Keratinocyte (primary cell): ENCODE measurements at regions not wholly inside any gene's neighbourhood (a gene's known extent, or its start where the extent isn't known, plus 50 kb on each side); places are given as distances from the start of the nearest gene placed in this dataset.
A peak's percentile ranks its signal among the peaks of the same experiment; 100 is the strongest.

Experiments used
- DNase-seq: peaks from one replicate; pipeline ENCODE4 v3.0.0-alpha.2; 2011; ENCODE audit warnings: low read depth, missing footprints, low spot score
- FAIRE-seq: peaks from 2 replicates; lab custom pipeline; 2011; peaks lifted over from hg19 to GRCh38; lab: Jason Lieb, UNC
- H2AFZ ChIP-seq: 2 replicates; pipeline ENCODE4 v1.6.0; 2012; ENCODE audit warnings: low read length, control low read depth, inconsistent platforms; ENCODE audit not compliant: control insufficient read depth
- H3K27ac ChIP-seq: 2 replicates; pipeline ENCODE4 v1.5.1; 2011; ENCODE audit warnings: low read length; ENCODE audit not compliant: control insufficient read depth, insufficient read depth
- H3K27me3 ChIP-seq: 3 replicates; pipeline ENCODE4 v1.6.0; 2011; ENCODE audit warnings: low read length; ENCODE audit not compliant: control insufficient read depth, insufficient read depth; ENCODE audit errors: extremely low read depth
- H3K36me3 ChIP-seq, 2 experiments: 2 replicates in 1 of 2; 3 replicates in 1 of 2; pipeline ENCODE4 v1.5.1; 2011; ENCODE audit warnings: low read length in 2 of 2, mild to moderate bottlenecking in 1 of 2; ENCODE audit not compliant: control insufficient read depth in 2 of 2, insufficient read depth in 2 of 2; ENCODE audit errors: extremely low read depth in 1 of 2
- H3K4me1 ChIP-seq: 3 replicates; pipeline ENCODE4 v1.5.1; 2011; ENCODE audit warnings: low read length; ENCODE audit not compliant: control insufficient read depth, insufficient read depth; ENCODE audit errors: extremely low read depth
- H3K4me2 ChIP-seq: 3 replicates; pipeline ENCODE4 v1.6.0; 2011; ENCODE audit warnings: low read depth, low read length; ENCODE audit not compliant: control insufficient read depth, insufficient read depth; ENCODE audit errors: extremely low read depth
- H3K4me3 ChIP-seq, 3 experiments: fragments of 200-600 bp in 1 of 3; sonication (generic) in 1 of 3; 2 replicates in 2 of 3; 3 replicates in 1 of 3; pipeline ENCODE4 v1.5.1; 2011 to 2016; ENCODE audit warnings: low read length in 3 of 3, mild to moderate bottlenecking in 3 of 3, control low read depth in 2 of 3, inconsistent platforms in 1 of 3, low read depth in 1 of 3, mixed read lengths in 1 of 3, mixed run types in 1 of 3, moderate library complexity in 1 of 3; ENCODE audit not compliant: control insufficient read depth in 2 of 3, insufficient read depth in 2 of 3; ENCODE audit errors: extremely low read depth in 1 of 3
- H3K79me2 ChIP-seq: 2 replicates; pipeline ENCODE4 v1.6.0; 2012; ENCODE audit warnings: low read length; ENCODE audit not compliant: control insufficient read depth, insufficient read depth
- H3K9ac ChIP-seq: 3 replicates; pipeline ENCODE4 v1.6.0; 2011; ENCODE audit warnings: low read length; ENCODE audit not compliant: control insufficient read depth, insufficient read depth; ENCODE audit errors: extremely low read depth
- H3K9me1 ChIP-seq: 3 replicates; pipeline ENCODE4 v1.6.0; 2011; ENCODE audit warnings: low read length; ENCODE audit not compliant: control insufficient read depth, insufficient read depth; ENCODE audit errors: extremely low read depth
- H3K9me3 ChIP-seq: 2 replicates; pipeline ENCODE4 v1.5.1; 2012; ENCODE audit warnings: low read depth, low read length; ENCODE audit not compliant: control insufficient read depth
- H4K20me1 ChIP-seq: 3 replicates; pipeline ENCODE4 v1.6.0; 2011; ENCODE audit warnings: low read length; ENCODE audit not compliant: control insufficient read depth, insufficient read depth; ENCODE audit errors: extremely low read depth
- CTCF ChIP-seq, 3 experiments: IDR thresholded peaks in 1 of 3; conservative IDR thresholded peaks in 1 of 3; optimal IDR thresholded peaks in 1 of 3; 2 replicates in 2 of 3; 3 replicates in 1 of 3; pipeline versions ENCODE3 to v1.5.1; 2011; ENCODE audit warnings: low read length in 3 of 3, mild to moderate bottlenecking in 3 of 3, moderate library complexity in 2 of 3, control low read depth in 1 of 3, inconsistent platforms in 1 of 3; ENCODE audit not compliant: insufficient read depth in 2 of 3; ENCODE audit errors: extremely low read depth in 1 of 3
- EZH2 ChIP-seq: IDR thresholded peaks from one replicate; pipeline ENCODE4 v1.6.1; 2012; ENCODE audit warnings: inconsistent platforms, mild to moderate bottlenecking, low read length, moderate library complexity
- dilution Hi-C: fragments of 300-500 bp; cut with MboI; formaldehyde crosslinking; loops from one replicate; pipeline ENCODE4 v1.7.0; 2020; ENCODE audit warnings: low sequenced_read_pairs; ENCODE audit not compliant: extremely low pct_ligation_motif_present

DNA sequence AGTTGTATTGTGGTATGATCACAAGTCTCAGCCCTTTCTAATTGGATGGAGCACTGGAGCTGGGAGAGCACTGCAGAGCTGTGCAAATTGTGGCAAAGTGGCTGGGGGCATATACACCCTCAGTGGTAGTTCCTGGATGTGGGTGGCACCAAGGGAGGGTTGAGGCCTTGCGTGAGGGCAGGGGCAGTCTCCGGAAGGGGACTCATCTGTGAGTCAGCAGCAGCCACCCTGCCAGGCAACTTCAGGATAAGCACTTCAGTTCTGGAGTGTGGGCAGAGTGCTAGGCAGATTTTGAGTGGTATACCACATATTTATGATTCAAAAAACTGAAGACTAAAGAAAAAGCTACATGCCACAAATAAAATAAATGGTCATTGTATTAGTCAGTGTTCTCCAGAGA is 210.5 kb downstream of the ETV1 start:
- FAIRE-seq (peak; percentile 60), DNase-seq (peak; percentile 17)
- Histone ChIP-seq H2AFZ (no peak overlapping the region), H3K36me3 (no peaks in the 10 kb centered on the region), H3K9me3 (no peaks in the 10 kb centered on the region), H3K79me2 (no peaks in the 10 kb centered on the region), H3K4me3 (no peak overlapping the region), H3K4me1 (peaks cover 12% of the 10 kb centered on the region), H3K4me2 (peak overlapping the region; percentile 40), H3K27me3 (no peaks in the 10 kb centered on the region), H3K9ac (no peak overlapping the region), H4K20me1 (no peaks in the 10 kb centered on the region), H3K27ac (no peak overlapping the region), H3K9me1 (no peaks in the 10 kb centered on the region)
- TF ChIP-seq CTCF (optimal IDR thresholded peaks at IDR 0.05 in 1 of 3, IDR thresholded peaks at IDR 0.05 in 1 of 3, conservative IDR thresholded peaks at IDR 0.05 in 1 of 3; ENCODE audit: extremely low read depth in 1 of 3, insufficient read depth in 2 of 3, low read length in 3 of 3) (no peak), EZH2 (no peak)
- dilution Hi-C loops: no loop called here

DNA sequence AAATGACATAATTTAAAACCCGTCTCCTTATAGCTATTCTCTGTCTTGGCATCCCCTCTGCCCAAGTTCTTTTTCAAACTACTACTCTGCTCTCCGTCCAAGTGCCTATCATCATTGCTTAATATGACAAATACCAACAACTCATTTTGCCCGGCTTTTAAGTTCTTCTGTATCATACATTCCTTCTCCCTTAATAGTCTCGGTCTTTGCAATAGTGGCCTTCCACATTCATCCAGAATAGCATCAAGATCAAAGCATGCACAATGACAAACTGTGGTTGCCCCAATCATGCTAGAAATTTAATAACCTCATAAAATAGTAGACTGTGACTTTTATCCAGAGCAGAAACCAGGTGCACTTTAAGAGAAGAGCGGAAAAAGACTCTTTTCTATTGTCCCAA is 198.9 kb downstream of the ETV1 start:
- Histone ChIP-seq H3K27ac (no peak overlapping the region), H3K9ac (no peak overlapping the region), H3K4me2 (no peak overlapping the region), H2AFZ (no peak overlapping the region), H3K4me3 (no peak overlapping the region), H3K9me3 (no peaks in the 10 kb centered on the region), H4K20me1 (no peaks in the 10 kb centered on the region), H3K4me1 (no peaks in the 10 kb centered on the region), H3K36me3 (no peaks in the 10 kb centered on the region), H3K27me3 (no peaks in the 10 kb centered on the region), H3K79me2 (no peaks in the 10 kb centered on the region), H3K9me1 (no peaks in the 10 kb centered on the region)
- DNase-seq (no peak), FAIRE-seq (no peak)
- dilution Hi-C loops: no loop called here
- TF ChIP-seq CTCF (optimal IDR thresholded peaks at IDR 0.05 in 1 of 3, IDR thresholded peaks at IDR 0.05 in 1 of 3, conservative IDR thresholded peaks at IDR 0.05 in 1 of 3; ENCODE audit: extremely low read depth in 1 of 3, insufficient read depth in 2 of 3, low read length in 3 of 3) (no peak), EZH2 (no peak)
